GM19452 (cell line): ENCODE measurements at regions not wholly inside any gene's neighbourhood (a gene's known extent, or its start where the extent isn't known, plus 50 kb on each side); places are given as distances from the start of the nearest gene placed in this dataset.

Experiments
- ATAC-seq: cut with Tn5 transposase; IDR thresholded peaks from one replicate; pipeline ENCODE4 v1.9.1; 2021; ENCODE audit not compliant: unreplicated experiment

DNA sequence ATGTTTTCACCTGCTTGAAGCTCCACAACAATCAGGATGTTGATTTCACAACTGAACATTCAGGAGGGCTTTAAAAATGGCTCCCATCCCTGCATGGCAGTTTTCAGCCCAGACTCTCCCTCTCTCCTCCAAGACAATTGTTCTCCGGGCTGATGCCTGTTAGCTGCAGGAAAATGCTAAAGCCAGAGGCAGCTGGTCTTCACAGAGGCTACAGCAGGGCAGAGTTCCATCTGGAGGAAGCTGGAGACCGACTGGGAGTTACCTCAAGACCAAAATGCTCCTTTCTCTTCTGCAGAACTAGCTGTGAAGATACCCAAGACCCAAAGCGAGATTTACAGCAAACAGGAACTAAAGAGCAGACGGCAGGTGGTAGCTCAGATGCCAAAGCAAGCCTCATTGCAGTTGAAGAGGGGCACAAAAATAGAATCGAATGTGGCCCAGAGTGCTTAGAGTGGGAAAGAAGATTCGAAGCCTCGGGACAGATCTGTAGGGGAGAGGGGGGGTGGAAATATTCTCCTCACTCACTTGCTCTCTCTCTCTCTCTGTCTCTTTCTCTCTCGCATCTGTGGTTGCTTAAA lies 423.6 kb downstream of the ZNF521 start:
- ATAC-seq, result no peak

DNA sequence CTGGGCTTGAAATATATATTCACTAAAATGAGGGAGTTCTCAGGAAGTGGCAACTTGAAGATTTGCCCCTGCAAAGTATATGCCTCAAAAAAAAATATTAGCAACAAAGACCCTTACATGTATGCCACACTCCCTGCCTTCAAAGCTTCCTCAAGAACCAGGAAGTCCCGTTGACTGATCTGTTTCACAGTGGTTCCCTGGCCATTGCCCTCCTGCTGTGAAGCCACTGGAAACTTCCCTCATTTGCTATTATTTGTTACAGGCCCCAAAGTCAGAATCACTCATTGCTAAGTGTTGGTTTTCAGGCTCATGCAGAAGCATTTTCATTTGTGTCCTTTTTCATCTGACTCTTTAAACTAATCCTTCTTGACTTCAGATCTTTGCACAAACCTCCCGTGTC lies 421.5 kb downstream of the ZNF521 start:
- no peak for ATAC-seq

DNA sequence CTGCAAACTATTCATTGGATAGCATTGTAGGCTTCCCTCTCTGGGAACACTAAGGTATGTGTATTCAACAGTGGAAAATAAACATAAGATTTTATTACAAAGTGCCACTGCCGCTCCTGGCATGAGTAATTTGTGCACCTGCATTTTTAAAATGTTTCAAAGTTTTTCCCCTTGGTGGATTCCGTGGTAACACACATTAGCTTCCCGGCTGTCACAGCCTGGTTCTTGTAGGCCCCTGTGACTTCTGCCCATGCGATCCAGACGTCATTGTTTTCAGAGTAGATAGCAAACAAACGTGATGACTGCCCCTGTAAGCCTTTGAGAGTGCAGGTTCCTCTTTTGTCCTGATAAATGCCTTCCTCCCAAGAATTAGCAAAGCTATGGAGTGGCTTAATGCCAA lies 421.0 kb downstream of the ZNF521 start:
- no peak for ATAC-seq

DNA sequence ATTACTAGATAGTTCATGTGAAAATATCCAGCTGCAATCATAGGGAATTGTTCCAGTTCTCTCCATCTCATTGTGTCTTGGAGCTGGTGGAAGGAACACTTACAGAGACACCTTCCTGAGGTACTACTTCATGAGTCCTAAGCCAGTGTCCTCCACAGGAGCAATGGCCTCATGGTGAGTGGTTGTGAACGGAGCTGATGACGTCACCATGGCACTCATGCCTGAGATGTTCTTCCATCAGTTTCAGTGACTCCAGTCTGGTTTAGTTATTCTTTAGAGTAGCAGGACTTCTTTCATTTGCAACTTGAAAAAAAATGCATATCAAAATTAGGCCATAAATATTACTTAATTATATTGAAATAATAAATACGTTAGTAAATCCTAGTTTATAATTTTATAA lies 418.6 kb downstream of the ZNF521 start:
- no peak for ATAC-seq

DNA sequence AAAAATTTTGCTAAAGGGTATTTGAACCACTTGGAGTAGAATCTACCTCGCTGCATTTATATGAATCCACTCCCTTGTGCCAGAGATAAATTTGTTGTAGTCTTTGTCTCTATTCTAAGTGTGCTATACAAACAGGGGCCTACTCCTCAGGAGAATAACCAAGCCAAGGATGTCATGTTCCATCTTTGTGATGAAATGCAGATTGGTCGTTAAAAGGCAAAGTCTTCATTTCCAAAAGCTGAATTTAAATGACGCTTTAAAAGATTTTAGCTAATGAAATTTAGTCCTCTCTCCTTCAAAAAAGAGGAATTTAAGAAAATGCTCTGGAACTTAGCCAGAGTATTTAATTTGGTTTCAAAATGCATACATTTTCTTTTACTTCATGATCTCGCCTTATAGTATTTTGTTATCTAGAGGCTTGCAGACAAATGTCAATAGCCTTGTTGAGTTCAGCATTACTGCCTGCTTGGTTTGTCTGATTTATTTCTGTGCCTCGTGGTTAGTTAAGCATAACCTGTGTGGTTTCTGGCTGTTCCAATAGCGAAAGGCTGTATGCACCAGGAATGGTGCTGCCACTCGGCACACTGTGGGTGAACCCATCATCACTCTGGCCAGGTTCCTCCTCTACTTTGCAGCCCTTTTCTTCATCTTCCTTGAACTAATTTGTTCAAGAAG lies 417.6 kb downstream of the ZNF521 start:
- no peak for ATAC-seq

DNA sequence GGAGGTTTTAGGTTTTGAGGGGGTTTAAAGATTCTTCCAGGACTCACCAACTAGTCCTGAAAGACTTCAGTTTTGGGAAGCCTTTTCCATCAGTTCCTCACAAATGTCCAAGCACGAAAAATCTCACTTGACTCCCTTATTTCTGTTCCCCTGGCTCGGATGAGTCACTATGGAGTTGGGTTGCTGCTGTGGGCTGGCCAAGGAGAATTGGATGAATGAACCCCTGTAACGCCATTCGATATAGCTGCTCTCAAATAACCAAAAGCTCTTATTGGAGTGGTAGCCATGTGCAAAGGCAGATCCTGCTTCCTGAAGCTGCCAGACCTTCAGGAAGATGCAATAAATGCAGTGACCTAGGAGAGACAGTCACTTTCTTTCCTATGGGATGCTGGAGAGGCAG lies 417.0 kb downstream of the ZNF521 start:
- no peak for ATAC-seq

DNA sequence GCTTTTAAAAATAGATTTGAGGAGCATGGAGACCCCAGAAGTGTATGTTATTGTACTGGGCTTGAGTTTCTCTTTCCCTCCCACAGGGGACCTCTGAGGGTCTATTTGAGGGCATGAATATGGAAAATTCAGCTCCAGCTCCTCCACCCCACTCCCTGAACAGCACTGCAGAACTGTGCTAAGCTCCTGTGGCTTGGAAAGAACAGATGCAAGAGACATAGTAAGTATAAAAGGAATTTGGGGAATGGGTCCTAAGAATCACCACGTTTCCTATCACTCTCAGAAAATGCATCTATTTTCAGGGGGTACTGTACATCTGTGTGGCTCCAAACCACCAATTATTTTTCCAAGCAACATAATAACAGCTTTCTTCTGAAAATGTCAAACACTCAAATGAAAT lies 416.1 kb downstream of the ZNF521 start:
- no peak for ATAC-seq

DNA sequence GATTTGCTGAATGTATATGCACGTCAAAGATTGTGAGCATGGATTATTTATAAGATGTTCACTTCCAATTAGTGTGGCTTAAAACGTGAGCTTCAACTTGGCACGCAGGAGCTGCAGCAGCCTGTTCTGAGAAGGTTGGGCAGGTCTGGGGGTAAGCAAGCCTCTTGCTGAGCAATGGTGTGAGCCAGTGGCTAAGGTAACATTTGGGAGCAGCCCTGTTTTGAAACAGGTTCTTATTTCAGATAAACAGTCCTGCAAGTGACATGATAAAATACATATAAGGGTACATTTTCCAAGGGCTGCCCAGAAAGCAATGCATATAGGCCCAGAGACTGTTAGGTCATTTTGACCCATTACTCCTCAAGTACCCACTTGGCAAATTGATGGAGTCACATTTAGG lies 415.3 kb downstream of the ZNF521 start:
- ATAC-seq, result no peak

DNA sequence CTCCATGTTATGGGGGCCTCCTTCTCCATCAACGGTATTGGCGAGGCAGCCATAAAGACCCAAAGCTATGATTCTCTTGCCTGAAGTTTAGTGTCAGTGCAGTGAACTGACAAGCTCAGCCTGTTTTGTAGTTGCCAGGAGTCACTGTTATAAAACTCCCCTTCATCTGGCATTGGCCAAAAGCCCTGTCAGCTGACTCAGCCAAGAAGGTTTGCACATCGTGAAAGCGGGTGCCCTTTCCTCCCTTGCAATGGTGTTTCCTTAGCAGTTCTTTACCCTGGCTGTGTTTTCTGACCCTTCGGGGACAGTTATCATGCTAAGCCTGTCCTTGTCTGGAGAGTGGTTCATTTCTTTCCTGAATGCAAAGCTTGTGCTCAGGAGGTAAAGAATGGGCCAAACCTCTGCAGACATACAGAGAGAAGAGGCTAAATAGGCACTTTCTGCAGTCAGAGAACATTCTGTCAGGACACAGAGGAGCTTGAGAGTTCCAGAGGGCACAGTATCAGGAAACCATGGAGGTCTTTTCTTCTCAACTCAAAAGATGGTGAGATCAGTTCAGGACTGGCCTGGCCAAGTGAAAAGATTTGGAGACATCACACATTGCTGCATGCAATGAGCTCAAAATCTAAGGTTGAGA lies 414.2 kb downstream of the ZNF521 start:
- no peak for ATAC-seq

DNA sequence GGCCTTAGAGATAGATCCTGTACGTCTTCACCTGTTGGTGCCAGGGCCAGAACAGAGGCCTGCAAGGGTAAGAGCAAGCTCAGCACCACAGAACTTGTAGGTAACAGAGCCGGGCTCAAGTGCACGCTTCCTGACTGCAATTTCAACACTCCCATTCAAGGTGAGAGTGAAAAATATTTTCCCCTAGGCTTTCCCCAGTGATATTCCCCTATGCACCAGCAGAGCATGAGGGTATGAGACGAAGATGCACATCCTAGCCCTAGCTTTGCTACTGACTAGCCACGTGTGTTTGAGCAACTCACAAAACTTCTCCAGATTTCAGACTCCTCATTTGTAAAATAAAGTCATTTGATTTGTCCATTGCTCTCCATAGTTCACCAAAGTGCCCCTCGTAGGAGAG lies 411.6 kb downstream of the ZNF521 start:
- ATAC-seq, result no peak

DNA sequence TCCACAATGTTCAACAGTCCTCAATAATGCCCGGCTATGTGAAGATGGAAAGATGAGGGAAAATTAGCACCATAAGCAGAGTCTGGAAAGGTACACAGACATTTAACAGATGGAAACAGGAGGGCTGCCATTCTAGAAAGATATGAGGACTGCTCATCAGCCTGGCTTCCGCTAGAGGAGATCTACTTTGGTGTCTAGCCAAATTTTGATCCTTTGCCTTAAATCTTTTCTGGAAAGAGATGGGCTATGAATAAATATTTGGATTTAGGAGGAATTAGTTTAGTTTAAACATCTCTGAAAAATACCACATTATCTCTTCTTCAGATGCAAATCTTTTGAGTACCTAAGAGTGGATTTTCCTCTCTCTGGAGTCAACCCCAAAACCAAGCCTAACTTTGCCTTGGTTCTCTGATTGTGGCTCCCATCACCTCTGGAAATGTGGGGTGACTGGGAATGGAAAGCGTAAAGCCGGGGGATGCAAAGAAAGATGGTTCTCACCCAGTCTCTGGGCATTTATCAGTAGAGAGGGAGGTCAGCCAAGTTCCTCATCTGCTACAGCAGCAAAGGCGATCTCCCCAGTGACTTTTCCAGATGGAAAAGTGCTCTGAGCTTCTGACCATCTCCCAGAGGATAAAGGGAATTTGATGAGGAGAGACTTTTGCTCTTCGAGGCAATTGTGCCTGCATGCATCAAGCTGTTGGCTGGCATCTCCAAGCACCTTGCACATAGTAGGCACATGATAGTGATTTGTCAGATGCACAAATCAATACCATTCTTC lies 410.6 kb downstream of the ZNF521 start:
- no peak for ATAC-seq

DNA sequence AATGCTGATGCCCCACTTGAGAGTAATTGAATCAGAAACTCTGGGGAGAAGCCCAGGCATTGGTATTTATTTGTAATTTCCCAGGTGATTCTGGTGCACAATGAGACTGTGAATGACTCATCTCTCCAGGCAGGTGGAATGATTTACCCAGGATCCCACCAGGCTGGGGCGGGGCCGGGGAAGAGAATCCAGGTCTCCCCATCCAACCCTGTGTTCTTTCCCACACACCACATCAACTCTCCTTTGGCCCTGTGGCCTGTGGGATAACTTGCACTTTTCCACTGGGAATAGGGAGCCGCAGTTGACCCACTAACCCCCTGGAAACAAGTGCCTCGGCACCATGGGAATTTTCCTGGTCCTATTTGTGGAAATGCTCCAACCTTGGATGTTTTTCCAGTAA lies 409.8 kb downstream of the ZNF521 start:
- no peak for ATAC-seq

DNA sequence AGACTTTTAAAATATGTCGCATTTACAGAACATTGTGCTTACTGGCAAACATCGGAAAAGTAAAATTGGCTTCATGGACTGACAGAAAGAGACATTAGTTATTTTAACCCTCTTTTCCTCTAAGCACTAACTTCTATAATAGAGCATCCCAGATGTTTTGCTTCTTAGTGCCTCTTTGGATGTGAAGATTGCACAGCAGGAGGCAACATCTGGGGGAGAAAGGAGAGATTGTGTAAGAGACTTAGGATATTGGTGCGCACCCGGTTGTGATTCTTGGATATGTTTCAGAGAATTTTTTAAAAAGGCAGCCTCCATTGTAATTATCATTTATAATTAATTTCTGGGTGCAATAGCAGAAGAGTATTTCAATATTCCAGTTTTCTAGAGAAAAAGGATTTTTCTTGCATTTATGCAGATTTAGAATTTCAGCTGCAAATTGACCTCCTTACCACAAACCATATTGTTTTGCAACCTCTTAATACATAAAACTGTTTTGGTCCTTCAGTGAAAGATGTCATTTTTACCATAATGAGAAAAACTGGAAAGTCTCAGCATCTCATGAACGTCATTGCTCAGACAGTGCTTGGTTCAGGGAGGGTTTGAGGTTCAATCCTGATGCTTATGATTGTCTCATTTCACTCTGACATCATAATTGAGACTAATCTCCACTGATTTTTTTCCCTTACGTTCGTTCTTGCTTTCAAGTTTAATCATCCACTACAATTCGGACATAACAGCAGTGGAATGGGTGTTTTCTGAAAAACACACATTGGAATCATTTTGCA lies 404.3 kb downstream of the ZNF521 start:
- no peak for ATAC-seq

DNA sequence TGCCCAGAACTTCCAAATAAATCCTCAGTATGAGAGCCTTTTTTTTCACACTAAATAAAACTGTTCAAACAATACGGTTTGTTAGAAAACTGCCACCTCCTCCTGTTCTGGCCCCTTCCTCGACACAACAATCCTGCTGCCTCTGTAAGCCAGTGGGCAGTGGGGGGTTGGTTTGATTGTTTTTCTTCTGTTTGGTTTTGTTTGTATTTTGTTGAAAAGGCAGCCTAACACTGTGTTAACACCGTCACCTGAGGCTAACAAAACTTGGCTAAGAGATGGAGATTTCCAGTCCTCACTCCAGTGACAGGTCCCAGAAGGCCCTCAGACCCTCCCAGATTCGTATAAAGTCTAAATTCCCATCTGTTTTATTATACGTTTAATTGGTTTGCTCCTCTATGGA lies 402.1 kb downstream of the ZNF521 start:
- ATAC-seq, result no peak

DNA sequence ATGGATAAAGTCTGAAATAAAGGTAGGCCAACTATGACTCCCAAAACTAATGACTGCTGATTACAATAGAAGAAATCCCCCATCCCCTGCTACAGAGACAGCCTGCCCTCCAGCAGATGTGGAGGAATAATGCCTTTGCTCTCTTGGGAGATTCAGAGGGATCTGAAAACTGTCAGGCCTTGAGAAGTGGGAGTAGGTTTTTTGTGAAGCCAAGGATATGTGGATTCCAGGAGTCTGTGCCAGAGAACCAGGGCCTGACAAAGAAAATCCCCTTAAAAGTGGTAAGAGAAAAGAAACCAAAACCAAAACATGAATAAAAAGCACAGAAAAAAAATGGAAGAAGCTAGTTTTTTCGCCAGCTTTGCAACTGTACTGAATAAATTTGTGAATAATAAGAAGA lies 397.6 kb downstream of the ZNF521 start:
- no peak for ATAC-seq

DNA sequence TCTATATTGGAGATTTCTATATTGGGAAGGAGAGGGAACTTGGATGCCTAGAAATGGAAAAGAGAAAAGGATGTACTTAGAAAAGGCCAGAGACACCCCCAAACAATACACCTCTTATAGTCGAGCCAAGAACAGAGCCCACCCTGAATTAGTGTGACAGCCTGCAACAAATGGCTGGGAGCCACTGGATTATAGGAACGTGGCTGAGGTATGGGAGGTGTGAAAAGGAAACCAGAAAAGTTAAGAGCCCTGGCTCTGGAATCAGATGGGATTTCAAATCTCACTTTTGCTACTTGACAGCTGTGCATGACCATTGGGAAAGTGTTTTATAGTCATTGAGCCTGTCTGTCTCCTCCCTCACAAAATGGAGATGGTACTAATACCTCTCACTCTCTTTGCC lies 394.0 kb downstream of the ZNF521 start:
- ATAC-seq, result no peak

DNA sequence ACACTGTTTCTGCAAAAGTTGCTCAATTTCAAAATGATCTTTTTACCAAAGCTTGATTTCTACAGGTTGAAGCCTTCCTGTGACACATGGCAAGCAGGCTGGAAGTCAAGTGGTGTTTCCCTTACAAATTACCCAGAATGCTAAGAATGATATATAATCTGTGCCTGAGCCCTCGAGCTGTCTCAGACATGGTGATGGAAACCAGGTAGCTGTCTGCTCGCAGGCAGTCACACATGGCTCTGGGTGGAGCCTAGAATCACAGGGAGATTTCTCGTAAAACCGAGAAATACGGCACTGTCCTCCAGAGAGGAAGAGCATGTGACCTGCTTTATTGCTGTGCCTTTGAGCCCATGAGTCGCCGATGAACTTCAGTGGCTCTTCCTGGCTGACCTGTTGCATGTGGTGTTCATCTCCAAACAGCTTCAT lies 392.9 kb downstream of the ZNF521 start:
- no peak for ATAC-seq

DNA sequence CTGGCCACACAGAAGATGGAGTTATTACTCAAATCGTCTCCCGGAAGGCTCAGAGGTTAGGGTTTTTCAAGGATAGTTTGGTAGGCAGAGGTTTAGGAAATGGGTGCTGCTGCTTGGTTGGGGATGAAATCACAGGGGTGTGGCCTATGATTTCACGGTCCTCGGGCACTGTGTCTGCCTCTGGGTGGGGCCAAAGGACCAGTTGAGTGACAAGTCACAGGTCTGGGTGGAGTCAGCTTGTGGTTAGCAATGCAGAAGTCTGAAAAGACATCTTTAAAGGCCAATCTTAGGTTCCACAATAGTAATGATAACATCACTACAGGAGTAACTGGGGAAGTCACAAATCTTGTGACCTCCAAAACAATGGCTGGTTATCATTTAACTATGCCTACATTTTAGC lies 387.8 kb downstream of the ZNF521 start:
- no peak for ATAC-seq

DNA sequence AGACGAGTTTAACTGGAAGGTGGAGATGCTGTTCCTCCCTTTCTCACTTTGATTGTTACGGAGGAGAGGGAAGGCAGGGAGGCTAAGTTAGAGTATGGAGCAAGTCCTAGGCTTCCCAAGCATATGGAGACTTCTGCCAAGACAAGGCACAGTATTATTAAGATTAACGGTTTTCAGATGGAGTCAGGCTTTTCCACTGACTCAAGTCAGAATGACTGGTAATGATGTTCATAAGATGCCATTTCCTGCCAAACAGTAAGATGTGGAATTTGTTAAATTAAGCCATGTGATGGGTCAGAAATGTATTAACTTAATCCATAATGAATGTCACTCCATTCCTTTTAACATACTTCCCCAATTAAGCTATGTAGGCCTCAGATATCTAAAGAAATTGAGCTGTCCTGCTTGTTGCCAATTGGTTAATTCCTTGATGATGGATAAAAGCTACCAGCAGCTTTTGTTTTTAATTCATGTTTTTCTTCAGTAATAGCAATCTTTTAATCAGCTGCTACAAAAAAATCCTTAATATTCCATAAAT lies 383.7 kb downstream of the ZNF521 start:
- no peak for ATAC-seq

DNA sequence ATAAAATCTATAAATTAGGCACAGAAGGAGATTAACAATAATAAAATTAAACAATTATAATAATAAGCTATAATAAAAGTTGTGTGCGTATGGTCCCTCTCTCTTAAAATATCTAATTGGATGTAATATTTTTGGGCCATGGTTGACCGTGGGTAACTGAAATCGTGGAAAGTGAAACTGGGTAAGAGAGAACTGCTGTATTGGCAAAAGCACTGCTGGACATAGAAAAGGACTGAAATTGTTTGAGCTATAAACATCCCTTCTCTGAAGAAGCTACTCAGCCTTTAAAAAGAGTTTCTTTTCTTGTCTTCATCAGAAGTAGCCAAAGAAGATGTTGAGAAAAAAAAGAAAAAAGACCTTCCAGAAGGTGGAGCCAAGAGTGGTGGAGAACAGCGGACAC lies 379.4 kb downstream of the ZNF521 start:
- no peak for ATAC-seq

DNA sequence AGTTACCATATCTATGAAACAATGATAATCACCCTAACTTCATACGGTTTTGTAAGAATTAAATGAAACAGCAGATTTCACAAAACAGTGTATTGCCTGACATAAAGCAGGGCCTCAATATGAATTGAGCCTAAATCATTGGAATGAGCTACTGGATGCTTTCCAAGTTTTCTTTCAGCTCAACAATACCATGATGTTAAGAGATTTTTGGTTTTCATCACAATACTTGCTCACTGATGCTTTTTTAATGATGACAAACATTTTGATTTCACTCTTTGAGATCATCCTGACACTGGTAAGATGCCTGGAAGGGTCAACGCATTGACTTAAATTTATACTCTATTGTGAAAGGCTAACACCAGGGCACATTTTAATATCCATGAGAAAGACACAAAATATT lies 377.5 kb downstream of the ZNF521 start:
- no peak for ATAC-seq
